Hippocampal formation (tissue), 2 donors: ENCODE measurements at regions not wholly inside any gene's neighbourhood (a gene's known extent, or its start where the extent isn't known, plus 50 kb on each side); places are given as distances from the start of the nearest gene placed in this dataset.
"Not testable (repeated sequence)": the region's sequence is repeated elsewhere in the genome, so short reads cannot be mapped to it uniquely, and the experiment has no call there.

Experiments used
- DNase-seq, 2 donors: peaks; one replicate each; lab custom pipeline; 2025; lab: John Stamatoyannopoulos, UW

DNA sequence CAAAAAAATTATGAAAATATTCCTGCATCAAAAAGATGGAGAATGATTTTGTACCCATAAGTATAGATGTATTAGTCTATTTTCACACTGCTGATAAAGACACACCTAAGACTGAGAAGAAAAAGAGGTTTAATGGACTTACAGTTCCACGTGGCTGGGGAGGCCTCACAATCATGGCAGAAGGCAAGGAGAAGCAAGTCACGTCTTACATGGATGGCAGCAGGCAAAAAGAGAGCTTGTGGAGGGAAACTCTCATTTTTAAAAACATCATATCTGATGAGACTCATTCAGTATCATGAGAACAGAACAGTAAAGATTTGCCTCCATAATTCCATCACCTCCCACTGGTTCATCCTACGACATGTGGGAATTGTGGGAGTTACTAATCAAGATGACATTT, 979.8 kb downstream of the TDRD15 start:
- not testable (repeated sequence) for DNase-seq

DNA sequence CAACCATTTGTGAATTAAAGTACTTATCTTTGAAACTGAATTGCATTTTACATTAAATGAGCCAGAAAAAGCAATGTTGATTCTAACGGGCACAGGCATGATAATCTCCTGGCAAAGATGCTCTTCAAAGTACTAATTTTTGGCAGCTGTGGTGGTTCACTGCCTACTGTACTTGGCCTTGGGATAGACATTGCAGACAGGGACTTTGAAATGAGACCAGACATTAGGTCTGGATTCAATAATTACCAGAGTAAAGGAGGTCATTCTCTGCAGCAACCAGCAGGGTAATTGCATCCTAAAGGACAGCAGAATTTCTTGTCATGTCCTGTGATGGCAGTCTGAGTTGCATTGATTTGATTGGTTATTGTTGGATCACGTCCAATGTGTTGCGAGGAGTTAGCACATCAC, 986.5 kb downstream of the TDRD15 start:
- no peak for DNase-seq

DNA sequence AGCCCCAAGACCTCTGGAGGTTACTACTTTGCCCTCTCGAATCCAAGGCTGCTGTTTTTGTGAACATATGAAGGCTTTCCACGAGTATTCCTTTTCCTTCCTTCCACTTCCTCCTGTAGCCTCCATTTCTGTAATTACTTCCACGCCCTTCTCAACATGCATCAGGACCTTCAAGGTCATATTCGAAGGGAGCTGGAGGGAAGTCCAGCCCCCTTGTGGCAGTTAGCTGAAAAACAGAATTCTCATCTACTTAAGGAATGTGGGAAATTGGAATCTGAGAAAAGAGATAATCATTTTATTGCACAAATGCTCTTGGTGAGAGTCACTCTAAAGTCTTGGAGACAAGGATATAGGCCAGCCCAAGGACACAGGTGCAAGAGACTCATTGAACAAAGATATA, 1000.2 kb downstream of the TDRD15 start:
- no peak for DNase-seq

DNA sequence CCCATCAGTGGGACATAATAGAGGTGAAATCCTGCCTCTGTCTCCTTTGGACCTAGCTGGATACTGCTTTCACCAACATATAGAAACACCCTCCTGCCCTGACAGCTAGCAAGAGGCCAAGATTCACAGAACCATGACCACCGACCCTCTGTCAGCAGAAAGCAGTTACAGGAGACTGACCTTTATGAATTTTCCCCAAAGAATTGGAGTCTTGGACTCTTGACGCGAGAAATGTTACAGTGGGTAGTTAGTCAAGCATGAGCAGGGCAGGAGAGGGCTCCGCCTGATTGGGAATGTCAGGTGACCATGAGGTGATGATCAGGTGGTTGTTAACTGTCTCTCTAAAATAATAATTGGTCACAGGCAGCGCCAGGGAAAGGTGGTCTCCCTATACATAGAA, 1002.3 kb downstream of the TDRD15 start:
- DNase-seq, result no peak

DNA sequence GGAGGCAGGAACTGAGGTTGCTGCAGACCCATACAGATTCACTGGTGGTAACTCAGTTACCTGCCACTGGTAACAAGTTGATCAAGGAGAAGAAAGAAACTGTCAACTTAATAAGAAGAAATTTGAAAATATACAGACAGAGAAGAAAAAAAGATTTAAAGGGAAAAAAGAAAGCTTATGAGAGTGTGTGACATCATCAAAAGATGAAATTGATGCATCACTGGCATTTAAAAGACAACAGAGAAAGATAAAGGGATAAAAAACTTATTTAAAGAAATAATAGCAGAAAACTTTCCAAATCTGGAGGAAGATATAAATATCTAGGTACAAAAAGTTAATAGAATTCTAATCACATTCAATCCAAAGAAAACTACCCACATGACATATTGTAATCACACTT, 1003.2 kb downstream of the TDRD15 start:
- no peak for DNase-seq

DNA sequence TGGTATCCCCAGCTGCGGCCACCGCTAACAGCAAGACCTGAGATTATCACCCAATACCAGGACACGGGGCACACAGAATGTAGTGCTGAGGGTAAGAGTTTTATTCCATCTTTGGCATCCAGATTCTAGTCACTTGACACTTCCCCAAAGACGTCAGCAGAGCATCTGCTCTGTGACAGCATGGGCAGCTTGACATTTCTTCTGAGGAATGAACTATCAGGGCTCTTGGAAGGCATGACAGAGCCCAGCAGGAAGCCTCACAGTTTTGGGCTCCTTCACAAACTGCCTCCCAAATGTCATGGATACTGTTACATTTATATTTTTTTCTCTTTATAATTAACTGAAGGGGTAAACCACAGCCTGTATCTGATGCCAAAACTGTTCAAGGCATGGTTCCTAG, 1010.7 kb downstream of the TDRD15 start:
- no peak for DNase-seq

DNA sequence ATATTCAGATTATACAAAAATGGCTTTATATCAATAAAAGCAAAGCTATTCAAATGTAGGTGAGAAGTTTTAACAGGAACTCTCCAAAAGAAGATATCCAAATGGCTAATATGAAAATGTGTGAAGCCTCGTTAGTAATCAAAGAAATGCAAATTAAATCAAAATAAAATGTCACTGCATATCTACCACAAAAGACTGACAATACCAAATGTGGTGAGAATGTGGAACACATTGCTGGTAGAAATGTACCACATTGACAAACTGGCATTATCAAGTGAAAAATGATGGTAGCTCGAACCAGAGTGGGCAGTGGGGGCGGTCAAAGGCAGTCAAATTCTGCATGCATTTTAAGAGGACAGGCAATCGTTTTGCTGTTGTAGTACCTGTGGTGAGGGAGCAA, 1012.7 kb downstream of the TDRD15 start:
- DNase-seq, result no peak

DNA sequence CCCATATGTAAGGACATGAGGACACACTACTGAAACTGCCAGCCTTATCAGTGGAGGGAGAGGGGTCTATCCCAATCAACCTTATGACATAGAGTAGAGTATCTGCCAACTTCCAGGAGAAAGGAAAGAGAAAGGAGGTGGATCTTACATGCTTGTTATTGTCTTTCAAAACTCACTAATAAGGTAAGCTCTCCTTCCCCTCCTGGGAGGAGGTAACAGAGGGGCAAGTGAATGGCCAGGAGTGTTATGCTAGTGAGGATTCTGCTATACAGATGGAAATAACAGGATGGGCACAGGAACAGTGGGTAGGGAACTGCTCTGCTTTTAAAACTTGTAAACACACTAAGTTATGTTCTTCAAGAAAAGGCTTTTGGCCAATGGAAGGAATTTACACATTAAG, 1020.1 kb downstream of the TDRD15 start:
- DNase-seq, result no peak

DNA sequence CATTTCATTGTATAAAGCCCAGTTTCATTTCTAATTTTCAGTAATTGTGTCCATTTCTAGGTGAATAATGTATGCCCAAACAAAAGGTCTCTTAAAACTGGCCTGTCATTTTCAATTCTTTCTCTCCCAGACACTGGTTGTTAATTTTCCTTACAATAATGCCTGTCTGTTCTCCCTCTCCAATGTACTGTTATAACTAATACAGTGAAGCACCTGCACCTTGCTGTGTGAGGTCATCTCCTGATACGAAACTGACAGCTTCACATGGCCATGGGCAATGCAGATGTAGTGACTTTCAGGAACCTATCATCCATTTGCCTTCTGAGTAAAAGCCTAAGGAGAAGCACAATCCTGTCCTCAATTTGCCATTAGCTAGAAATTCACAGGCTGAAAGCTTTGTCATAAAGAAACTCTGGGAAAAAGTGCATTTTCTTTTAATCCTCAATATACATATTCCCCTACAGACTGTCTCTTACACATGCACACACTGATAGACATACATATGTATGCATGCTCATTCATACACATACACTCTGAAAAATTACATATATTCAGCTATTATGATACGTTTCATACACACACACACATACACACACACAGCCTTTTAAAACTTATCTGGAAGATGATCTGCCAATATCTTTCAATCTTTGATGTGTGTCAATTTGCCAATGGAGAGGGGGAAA, 1030.3 kb downstream of the TDRD15 start:
- no peak for DNase-seq

DNA sequence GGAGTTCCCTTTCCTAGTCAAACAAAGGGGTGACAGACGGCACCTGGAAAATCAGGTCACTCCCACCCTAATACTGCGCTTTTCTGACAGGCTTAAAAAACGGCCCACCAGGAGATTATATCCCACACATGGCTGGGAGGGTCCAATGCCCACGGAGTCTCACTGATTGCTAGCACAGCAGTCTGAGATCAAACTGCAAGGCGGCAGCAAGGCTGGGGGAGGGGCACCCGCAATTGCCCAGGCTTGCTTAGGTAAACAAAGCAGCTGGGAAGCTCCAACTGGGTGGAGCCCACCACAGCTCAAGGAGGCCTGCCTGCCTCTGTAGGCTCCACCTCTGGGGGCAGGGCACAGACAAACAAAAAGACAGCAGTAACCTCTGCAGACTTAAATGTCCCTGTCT, 1032.9 kb downstream of the TDRD15 start:
- not testable (repeated sequence) for DNase-seq

DNA sequence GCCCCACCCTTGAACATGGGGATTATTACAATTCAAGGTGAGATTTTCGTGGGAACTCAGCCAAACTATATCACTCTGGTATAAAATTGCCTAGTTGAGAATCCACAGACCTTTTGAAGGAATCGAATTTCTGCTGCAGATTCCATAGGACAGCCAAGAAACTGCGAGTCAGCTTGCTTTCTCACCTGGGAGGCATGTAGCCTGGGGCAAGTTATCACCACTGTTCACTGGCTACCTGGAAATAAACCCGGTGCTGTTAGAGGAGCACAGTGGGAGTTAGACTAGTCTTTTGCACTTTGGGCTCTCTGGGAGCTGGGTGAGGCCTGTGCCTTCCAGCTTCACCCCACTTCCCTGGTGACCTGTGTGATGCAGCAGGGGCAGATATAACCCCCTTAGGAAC, 1043.5 kb downstream of the TDRD15 start:
- DNase-seq, result no peak

DNA sequence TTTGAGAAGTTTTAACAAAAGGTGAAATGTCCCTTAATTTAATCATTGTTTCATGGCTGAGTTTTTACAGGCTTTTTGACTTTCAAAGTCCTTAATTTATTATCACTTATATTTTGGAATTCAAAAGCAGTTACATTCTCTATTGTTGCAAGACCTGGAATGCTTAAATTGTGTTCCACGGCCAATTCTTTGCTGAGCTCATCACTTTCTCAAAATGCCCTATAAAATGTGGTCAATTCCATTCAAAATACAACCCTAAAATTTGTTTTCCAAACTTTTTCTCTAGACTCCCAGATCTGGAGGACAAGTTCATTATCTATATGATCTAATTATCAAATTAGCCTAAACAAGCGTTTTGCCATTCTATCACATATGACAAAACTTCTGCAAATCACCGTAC, 1051.2 kb downstream of the TDRD15 start:
- DNase-seq, result no peak

DNA sequence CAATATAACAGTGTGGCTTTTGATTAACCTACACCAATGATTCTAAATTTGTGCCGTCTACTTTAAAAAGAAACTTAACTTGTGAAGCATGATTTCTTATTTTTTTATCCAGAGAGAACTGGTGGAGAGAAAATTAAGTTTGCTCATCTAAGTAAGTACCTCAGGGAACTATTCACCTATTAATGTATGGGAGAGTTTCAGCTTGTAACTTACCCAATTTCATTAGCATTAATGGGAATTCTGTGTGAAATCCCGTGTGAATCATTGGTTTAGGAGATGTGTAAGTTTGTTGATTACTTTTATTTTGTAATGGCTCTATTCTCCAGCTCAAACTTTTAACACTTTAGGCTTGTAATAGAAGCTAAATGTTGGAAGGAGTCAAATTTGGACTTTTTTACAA, 1061.5 kb downstream of the TDRD15 start:
- no peak for DNase-seq

DNA sequence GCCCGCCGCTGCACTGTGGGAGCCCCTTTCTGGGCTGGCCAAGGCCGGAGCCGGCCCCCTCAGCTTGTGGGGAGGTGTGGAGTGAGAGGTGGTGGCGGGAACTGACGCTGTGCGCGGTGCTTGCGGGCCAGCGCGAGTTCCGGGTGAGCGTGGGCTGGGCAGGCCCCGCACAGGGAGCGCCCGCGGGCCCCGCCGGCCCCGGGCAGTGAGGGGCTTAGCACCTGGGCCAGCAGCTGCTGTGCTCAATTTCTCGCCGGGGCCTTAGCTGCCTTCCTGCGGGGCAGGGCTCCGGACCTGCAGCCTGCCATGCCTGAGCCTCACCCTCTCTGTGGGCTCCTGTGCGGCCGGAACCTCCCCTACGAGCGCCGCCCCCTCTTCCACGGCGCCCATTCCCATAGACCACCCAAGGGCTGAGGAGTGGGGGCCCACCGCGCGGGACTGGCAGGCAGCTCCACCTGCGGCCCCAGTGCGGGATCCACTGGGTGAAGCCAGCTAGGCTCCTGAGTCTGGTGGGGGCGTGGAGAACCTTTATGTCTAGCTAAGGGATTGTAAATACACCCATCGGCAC, 1062.6 kb downstream of the TDRD15 start:
- not testable (repeated sequence) for DNase-seq

DNA sequence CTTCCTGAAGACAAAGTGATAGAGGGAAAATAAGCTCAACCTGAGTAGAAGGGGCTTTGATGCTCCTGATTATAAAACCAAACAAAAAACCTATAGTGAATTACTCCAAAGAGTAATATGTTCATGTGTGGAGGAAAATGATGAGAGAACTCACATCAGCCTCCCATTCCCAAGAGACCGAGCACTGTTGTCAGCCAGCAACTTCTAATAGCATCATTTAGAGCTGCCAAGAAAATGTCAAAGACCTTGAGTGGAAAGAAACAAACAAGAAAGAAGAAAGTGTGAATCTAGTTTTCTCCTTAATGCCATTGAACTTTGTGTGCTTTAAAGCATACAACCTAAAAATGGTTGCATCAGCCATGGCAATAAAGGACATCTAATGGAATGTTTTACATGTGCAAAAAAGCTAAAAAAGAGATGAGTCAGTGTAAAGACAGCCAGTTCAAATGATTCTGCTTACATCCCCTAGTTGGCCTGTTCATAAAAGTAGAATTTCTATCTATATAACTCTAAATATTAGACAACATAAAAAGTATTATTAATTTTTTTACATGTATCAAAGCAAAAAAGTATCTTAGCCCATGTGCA, 1066.2 kb downstream of the TDRD15 start:
- peak in 1 of 2 donors; percentile 1 for DNase-seq

DNA sequence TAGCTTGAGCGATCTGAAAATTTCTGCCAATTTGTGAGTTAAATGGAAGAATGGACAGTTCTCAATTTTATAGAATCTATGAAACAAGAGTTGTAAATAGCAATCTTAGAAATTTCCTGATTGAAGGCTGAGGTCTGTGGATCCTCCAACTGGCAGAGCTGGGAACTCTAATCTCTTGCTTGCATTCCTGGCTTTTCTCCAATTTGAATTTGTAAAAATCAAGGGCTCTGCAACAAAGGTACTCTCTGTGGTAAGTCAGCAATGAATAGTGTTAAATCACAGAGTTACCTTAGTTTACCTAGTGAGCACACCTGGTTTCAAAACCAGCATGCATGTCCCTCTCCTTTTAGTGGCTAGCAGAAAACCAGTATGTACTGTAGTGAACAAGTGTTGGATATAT, 1070.5 kb downstream of the TDRD15 start:
- no peak for DNase-seq

DNA sequence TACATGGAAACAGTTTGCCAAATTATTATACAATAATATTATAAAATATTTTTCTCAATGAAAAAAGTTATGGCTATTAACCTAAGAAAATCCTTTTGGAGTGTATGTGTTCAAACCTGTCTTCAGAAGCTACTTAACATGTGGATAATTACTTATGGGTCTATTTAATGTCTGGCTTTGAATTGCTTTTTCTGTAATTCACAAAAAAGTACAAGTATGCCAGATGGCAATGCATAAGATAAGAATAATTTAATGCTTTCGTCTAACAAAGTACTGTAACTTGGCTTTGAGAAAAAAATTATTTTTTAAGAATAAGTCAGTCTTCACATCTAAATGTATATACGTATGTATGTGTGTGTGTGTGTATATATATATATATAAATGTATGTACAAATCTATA, 1073.0 kb downstream of the TDRD15 start:
- no peak for DNase-seq

DNA sequence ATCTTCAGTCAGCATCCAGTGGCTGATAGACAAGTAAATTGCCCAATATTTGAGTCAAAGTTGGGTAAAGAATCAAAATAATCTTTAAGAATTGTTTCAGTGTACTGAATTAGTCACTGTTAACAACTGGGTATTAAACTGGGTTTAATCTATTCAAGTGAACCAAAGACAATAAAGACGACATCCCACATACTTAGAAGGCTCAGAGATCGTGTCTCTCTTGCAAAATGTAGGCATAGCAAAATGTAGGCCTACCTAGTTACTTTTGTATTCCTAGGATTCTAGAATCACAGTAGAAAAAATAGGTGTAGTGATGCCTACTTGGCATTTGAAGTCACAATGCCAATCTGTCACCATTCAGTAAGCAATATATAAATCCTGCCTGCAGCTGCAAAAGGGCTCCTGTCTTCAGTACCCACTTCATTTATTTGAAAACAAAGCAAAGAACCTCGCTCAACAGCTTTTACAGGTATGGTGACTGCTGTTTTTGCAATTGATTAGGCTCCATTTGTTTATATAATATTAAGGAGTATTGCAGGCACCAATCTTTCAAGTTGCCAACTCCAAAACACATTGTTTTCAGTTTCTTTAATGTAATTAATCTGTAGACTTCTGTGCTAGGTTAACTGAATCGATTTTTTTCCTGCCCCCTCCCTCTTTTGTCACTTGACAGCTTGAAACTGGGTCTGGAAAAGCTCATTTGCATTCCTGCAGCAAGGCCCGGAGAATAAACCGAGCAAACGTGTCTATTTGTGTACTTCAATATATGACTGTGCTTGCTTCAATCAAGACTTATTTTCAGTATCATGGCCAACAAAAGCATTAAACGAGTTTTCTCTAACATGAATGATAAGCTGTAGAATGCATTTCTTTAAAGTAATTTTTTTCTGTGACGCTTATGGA, 1074.9 kb downstream of the TDRD15 start:
- DNase-seq, result no peak

DNA sequence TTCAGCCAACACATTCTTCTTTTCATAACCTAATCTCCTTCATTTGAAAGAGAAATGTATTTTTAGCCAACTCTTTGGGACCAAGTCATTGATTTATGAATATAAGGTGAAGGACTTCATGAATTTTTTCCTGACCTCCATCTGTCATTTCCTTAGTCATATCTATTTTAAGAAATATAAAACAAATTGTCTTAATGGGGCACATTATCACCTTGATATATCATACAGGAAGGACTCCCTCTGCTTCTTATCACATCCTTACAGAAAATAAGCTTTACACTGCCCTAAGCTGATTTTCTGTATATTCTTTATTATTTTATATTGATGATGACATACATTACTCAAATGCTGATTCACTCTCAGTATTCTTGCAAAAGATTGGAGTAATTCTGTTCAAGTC, 1076.2 kb downstream of the TDRD15 start:
- DNase-seq, result no peak

DNA sequence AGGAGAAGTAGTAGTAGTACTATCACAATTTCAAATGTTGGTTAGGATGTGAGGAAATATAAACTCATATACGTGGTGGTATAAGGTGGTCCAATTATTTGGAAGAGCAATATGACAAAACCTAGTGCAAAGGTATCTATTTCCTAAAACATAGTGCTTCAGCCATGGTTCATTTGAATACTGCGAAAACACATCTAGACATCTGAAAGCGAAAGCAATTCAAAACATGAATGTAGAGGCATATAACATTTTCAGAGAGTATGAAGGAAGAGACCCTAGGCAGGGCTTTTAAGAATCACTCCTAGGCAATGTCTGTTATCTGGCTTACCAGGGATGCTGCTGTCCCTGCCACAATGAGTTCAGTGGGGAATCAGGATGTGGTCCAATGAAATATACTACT, 1085.8 kb downstream of the TDRD15 start:
- DNase-seq, result no peak

DNA sequence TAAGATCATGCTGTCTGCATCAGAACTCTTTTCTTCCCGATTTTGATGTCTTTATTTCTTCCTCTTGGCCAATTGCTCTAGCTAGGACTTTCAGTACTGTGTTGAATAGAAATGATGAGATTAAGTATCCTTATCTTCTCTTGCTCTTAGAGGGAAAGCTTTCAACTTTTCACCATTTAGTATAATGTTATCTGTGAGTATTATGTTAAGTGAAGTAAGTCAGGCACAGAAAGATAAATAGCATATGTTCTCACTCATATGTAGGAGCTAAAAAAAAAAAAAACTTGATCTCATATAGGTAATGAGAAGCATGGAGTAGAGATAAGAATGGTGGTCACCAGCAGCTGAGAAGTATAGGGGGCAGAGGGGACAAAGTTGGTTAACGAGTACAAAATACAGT, 1089.5 kb downstream of the TDRD15 start:
- DNase-seq, result no peak

DNA sequence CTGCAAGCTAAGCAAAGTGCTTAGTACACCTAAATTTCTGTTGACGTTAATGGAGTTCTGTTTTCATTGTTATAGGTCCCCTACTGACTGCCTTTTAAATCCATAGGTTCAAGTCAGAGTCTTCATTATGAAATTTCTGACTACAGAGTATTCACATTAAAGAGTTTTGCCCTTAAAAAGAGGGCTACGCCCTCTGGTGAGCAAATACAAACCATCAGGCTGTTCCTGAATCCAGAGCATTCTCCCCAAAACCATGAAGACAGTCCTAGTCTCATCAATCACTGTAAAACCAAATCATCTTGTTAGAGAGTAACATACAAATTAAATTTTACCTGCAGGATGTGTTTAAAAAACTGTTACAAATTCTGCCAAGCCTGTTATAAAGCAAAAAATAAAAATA, 1091.7 kb downstream of the TDRD15 start:
- DNase-seq, result no peak

DNA sequence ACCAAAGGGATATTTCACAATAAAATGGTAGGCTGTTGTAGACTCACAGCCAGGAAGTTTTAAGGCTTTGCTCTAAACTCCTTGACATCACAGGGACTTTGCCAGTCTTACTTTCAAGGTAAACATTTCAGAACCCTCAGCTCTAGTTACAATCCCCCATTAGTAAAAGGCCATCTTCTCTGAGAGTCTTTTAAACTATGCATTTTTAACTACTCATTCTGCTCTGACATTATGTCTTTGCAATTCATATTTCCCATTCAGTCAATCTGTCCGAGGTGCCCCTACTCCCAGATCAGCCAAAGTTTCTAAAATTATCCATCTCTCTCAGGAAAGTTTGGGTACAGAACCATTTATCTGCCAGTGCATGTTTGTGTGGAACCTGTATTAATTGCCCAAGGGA, 1094.1 kb downstream of the TDRD15 start:
- DNase-seq, result no peak
